GM13976 (cell line): ENCODE measurements at regions not wholly inside any gene's neighbourhood (a gene's known extent, or its start where the extent isn't known, plus 50 kb on each side); places are given as distances from the start of the nearest gene placed in this dataset.

ENCODE experiments used
- DNase-seq: peaks from one replicate; pipeline ENCODE4 v3.0.0; 2012; ENCODE audit warnings: low spot score
- CTCF ChIP-seq: IDR thresholded peaks from 2 replicates; pipeline ENCODE4 v1.5.1; 2012; ENCODE audit warnings: borderline replicate concordance, mild to moderate bottlenecking; ENCODE audit not compliant: insufficient read depth; ENCODE audit errors: extremely low read depth, missing control alignments, control extremely low read depth
- in situ Hi-C: fragments of 300-500 bp; cut with MboI; formaldehyde crosslinking; loops from one replicate; pipeline ENCODE4 v1.12.0; 2022; ENCODE audit warnings: low sequenced_read_pairs, mixed read lengths, inconsistent platforms; ENCODE audit not compliant: unreplicated experiment

- no peak for TF ChIP-seq CTCF
- in situ Hi-C loops: no loop called here
These were observed 86.6 kb downstream of the RTL6 start for GRCh38 chr22:44411226-44412135.

GRCh38 chr22:44410451-44410991 is 87.5 kb downstream of the RTL6 start:
- TF ChIP-seq CTCF: no peak
- in situ Hi-C loops: no loop called here
- DNase-seq: no peak

More at GRCh38 chr22:44411226-44412135, 86.6 kb downstream of the RTL6 start:
- no peak for DNase-seq

DNA sequence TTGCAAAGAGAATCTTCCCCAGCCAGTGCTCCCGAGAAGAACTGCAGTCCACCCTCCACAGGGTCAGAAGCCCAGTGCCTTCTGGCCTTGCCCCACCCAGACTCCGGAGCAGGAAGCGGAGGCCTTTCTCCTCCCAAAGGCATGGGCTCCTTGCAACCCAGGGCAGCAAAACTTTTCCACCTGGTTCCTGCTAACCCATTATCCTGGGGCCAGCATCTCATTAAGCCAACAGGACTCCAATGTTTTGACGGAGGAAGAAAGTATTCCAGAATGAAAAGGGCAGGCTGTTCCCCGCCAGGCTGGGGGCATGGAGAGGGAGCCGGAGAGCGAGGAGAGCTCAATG is 88.1 kb downstream of the RTL6 start:
- in situ Hi-C loops: no loop called here

DNA sequence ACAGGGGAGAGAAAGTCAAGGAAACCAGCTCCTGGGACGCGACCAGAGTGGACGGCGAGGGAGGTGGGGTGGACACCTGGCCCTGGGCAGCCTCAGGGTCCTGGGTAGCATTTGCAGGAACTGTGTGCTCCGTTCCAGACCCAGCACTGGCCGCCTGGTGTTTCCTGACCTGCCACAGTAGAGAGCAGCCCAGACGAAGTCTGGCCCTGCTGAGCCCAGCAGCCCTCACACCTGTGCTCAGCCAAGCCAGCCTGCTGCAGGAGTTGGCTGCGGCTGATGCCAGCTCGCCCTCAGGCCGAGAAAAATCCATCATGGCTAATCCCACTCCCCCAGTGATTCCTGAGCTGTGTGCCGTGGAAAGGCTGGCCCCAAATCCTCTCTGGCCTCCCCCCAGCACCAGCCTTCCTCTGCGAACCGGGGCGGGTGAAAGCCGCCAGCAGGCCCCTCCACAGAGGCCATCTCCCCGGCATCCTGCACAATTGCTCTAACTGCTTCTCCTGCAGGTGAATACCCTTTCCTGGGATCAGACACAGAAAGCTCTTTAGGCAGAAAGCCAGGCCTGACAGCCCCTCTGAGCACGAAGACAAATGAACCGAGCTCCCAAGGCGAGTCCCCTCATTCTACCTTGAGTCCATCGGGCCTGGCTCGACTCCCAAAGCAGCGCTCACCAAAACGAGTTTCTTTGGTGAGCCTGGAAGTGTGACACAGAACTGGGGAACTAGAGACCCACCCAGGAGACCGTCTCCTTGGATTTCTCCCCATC is 88.6 kb downstream of the RTL6 start:
- no peak for TF ChIP-seq CTCF
- no peak for DNase-seq
- in situ Hi-C loops: no loop called here

More for the DNA sequence above, 88.1 kb downstream of the RTL6 start:
- TF ChIP-seq CTCF: no peak
- no peak for DNase-seq

DNA sequence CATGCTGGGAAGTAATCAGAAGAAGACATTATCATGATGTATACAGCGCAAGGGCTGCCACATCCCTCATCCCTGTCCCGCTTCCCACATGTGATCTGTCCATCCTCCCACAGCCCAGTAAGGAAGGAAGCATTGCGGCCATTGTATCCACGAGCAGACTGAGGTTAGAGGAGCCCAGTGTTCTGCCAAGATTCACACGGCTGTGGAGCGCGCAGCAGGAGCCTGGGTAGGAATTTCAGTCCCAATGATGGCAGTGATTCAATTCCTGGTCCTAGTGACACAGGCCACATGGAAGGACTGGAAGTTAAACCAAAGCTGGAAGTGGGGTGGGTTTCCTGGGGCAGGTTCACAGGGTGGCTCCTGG is 89.2 kb downstream of the RTL6 start:
- DNase-seq: no peak
- TF ChIP-seq CTCF: no peak
- in situ Hi-C loops: no loop called here

- TF ChIP-seq CTCF: no peak
- in situ Hi-C loops: no loop called here
- no peak for DNase-seq
These were observed 89.8 kb downstream of the RTL6 start for GRCh38 chr22:44407987-44408828.
